ENCODE measurements at regions not wholly inside any gene's neighbourhood (a gene's known extent, or its start where the extent isn't known, plus 50 kb on each side); places are given as distances from the start of the nearest gene placed in this dataset.

GRCh38 chr17:72033334-72033733 is 87.5 kb upstream of the SOX9 start:
- DNase-seq, result no peak
- H3K27me3 ChIP-seq (ENCODE audit: low read length), result no peaks in the 10 kb centered on the region
- no peaks in the 10 kb centered on the region for H3K9me2 ChIP-seq (replicated peaks; ENCODE audit: low read length)
- H3K4me3 ChIP-seq (ENCODE audit: low read length), result no peak overlapping the region
- no peaks in the 10 kb centered on the region for H4K20me1 ChIP-seq (ENCODE audit: low read length)
- no peak for TF ChIP-seq EZH2phosphoT487 (IDR thresholded peaks at IDR 0.05; ENCODE audit: borderline replicate concordance, low read length)
- TF ChIP-seq EZH2 (IDR thresholded peaks at IDR 0.05; ENCODE audit: low read length, unreplicated experiment), result no peak
- TF ChIP-seq CTCF (conservative IDR thresholded peaks at IDR 0.05; ENCODE audit: low read depth, low read length), result no peak
- intact Hi-C loops (cut with micrococcal nuclease), result loop anchor here (5.0 kb wide), 2 partner anchors 56 to 64 kb away; no protein-coding TSS in a partner anchor
- POLR2A ChIA-PET (ENCODE audit: unreplicated experiment), result no interaction called here
- no peak overlapping the region for H3K4me2 ChIP-seq (ENCODE audit: low read length)
- no peak overlapping the region for H3K27ac ChIP-seq (ENCODE audit: low read length)
- no peak for ATAC-seq
- H2AFZ ChIP-seq (ENCODE audit: low read length), result no peak overlapping the region
- H3K4me1 ChIP-seq (ENCODE audit: insufficient read depth, low read length), result peaks cover 5% of the 10 kb centered on the region; the same call in 1 of the 2 replicates
- no peaks in the 10 kb centered on the region for H3K9me3 ChIP-seq (ENCODE audit: low read length)
- BruUV-seq (replicated peaks), result no TSS peak
- H3K36me3 ChIP-seq (ENCODE audit: low read depth, low read length), result no peaks in the 10 kb centered on the region
- CTCF ChIA-PET, result no interaction called here
- no peak overlapping the region for H3K9ac ChIP-seq (ENCODE audit: low read length)
- no peaks in the 10 kb centered on the region for H3K79me2 ChIP-seq (ENCODE audit: low read length)
- H3F3A ChIP-seq (ENCODE audit: low read length, unreplicated experiment), result no peaks in the 10 kb centered on the region

DNA sequence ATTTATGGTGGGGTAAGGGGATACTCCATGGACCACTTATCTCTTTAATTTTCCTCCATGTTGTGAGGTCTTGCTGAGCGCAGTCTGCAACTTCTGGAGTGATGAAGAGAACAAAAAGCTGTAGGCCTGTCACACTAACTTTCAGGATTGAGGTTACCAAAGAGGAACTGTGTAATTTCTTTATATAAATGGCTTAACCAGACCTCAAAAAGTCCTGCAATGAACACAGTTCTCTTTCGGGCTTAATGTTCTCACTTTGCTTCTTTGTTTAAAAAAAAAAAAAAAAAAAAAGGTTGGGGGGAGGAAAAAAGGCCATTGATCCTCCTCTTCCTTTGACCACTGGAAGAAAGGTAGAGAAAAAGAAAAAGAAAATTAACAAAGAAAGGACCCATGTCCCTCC is 86.8 kb upstream of the SOX9 start:
- H4K20me1 ChIP-seq (ENCODE audit: low read length), result no peaks in the 10 kb centered on the region
- H3K36me3 ChIP-seq (ENCODE audit: low read depth, low read length), result no peaks in the 10 kb centered on the region
- TF ChIP-seq CTCF (conservative IDR thresholded peaks at IDR 0.05; ENCODE audit: low read depth, low read length) (no peak), EZH2phosphoT487 (IDR thresholded peaks at IDR 0.05; ENCODE audit: borderline replicate concordance, low read length) (no peak), EZH2 (IDR thresholded peaks at IDR 0.05; ENCODE audit: low read length, unreplicated experiment) (no peak)
- ATAC-seq (no peak), DNase-seq (no peak)
- H3K4me2 ChIP-seq (ENCODE audit: low read length), result no peak overlapping the region
- no peaks in the 10 kb centered on the region for H3K27me3 ChIP-seq (ENCODE audit: low read length)
- no peak overlapping the region for H2AFZ ChIP-seq (ENCODE audit: low read length)
- BruUV-seq (replicated peaks), result no TSS peak
- H3K4me1 ChIP-seq (ENCODE audit: insufficient read depth, low read length), result peaks cover 5% of the 10 kb centered on the region; the same call in 1 of the 2 replicates
- no peak overlapping the region for H3K4me3 ChIP-seq (ENCODE audit: low read length)
- ChIA-PET CTCF (no interaction called here), POLR2A (ENCODE audit: unreplicated experiment) (no interaction called here)
- no peaks in the 10 kb centered on the region for H3K79me2 ChIP-seq (ENCODE audit: low read length)
- intact Hi-C loops (cut with micrococcal nuclease), result loop anchor here (5.0 kb wide), 2 partner anchors 57 to 63 kb away; no protein-coding TSS in a partner anchor
- no peaks in the 10 kb centered on the region for H3F3A ChIP-seq (ENCODE audit: low read length, unreplicated experiment)
- no peak overlapping the region for H3K9ac ChIP-seq (ENCODE audit: low read length)
- H3K27ac ChIP-seq (ENCODE audit: low read length), result no peak overlapping the region
- no peaks in the 10 kb centered on the region for H3K9me2 ChIP-seq (replicated peaks; ENCODE audit: low read length)
- H3K9me3 ChIP-seq (ENCODE audit: low read length), result no peaks in the 10 kb centered on the region

DNA sequence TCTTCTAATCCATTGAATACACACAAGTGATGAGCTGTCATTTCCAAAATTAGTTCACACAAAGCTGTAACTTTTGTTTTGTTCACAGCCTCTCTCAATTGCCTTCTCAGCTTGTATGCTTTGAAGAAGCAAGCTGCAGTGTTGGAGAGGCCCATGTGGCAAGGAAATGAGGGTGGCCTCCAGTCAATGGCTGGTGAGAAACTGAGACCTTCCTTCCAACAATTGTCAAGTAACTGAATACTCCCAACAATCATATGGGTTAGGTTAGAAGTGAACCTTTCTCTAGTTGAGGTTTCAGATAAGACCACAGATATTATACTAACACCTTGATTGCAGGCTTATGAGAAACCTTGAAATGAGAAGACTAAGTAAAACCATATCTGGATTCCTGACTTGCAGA is 82.4 kb upstream of the SOX9 start:
- DNase-seq (no peak), ATAC-seq (no peak)
- TF ChIP-seq EZH2phosphoT487 (IDR thresholded peaks at IDR 0.05; ENCODE audit: borderline replicate concordance, low read length) (no peak), EZH2 (IDR thresholded peaks at IDR 0.05; ENCODE audit: low read length, unreplicated experiment) (no peak), CTCF (conservative IDR thresholded peaks at IDR 0.05; ENCODE audit: low read depth, low read length) (no peak)
- Histone ChIP-seq H3K36me3 (ENCODE audit: low read depth, low read length) (no peaks in the 10 kb centered on the region), H3K27me3 (ENCODE audit: low read length) (no peaks in the 10 kb centered on the region), H3K79me2 (ENCODE audit: low read length) (no peaks in the 10 kb centered on the region), H3K4me3 (ENCODE audit: low read length) (no peak overlapping the region), H4K20me1 (ENCODE audit: low read length) (no peaks in the 10 kb centered on the region), H3K9me2 (replicated peaks; ENCODE audit: low read length) (no peaks in the 10 kb centered on the region), H3K9me3 (ENCODE audit: low read length) (no peaks in the 10 kb centered on the region), H3K9ac (ENCODE audit: low read length) (no peak overlapping the region), H3K27ac (ENCODE audit: low read length) (no peak overlapping the region), H3K4me1 (ENCODE audit: insufficient read depth, low read length) (no peaks in the 10 kb centered on the region), H2AFZ (ENCODE audit: low read length) (no peak overlapping the region), H3K4me2 (ENCODE audit: low read length) (no peak overlapping the region), H3F3A (ENCODE audit: low read length, unreplicated experiment) (no peaks in the 10 kb centered on the region)
- intact Hi-C loops (cut with micrococcal nuclease), result no loop called here
- CTCF ChIA-PET, result no interaction called here
- POLR2A ChIA-PET (ENCODE audit: unreplicated experiment), result no interaction called here
- BruUV-seq (replicated peaks), result no TSS peak
